ENCODE measurements at regions not wholly inside any gene's neighbourhood (a gene's known extent, or its start where the extent isn't known, plus 50 kb on each side); places are given as distances from the start of the nearest gene placed in this dataset.

- TF ChIP-seq CTCF (IDR thresholded peaks at IDR 0.05): no peak
- no peak for TF ChIP-seq POLR2A (IDR thresholded peaks at IDR 0.05)
These were observed 286.2 kb downstream of the ACTL7B start for GRCh38 chr9:108569624-108570023.

All from adrenal gland (tissue), 5 donors.